ENCODE measurements at regions not wholly inside any gene's neighbourhood (a gene's known extent, or its start where the extent isn't known, plus 50 kb on each side); places are given as distances from the start of the nearest gene placed in this dataset.

DNA sequence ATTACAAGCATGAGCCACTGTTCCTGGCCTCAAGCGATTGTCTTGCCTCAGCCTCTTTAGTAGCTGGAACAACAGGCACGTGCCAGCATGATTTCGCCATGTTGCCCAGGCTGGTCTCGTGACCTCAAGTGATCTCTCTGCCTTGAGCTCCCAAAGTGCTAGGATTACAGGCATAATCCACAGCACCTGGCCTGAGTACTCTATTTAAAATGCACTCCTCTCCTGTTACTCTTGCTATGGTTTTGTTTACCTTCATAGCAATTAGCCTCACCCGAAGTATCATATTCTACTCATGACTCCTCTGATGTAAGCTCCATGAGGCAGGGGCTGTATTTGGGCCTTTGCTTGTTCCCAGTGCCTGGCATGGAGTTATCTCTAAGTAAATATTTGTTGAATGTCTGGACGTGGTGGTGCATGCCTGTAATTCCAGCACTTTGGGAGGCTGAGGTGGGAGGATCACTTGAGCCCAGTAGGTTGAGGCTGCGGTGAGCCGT is 92.5 kb upstream of the SLC34A2 start:
- Histone ChIP-seq H2BK15ac (ENCODE audit: low read depth, poor library complexity, severe bottlenecking) (no peak overlapping the region), H3K79me1 (replicated peaks; ENCODE audit: low read length, poor library complexity, severe bottlenecking) (no peaks in the 10 kb centered on the region), H3K14ac (ENCODE audit: low read length in 2 of 2) (no peak overlapping the region), H3K27me3 (ENCODE audit: control insufficient read depth in 1 of 2, insufficient read depth in 1 of 2, low read length in 2 of 2) (peaks cover 0 to 12% of the 10 kb centered on the region in 2 experiments), H3K18ac (ENCODE audit: low read depth in 1 of 2, low read length in 2 of 2) (no peak overlapping the region), H2BK120ac (ENCODE audit: low read depth, low read length) (no peak overlapping the region), H3K4me2 (ENCODE audit: low read length, poor library complexity, severe bottlenecking) (no peak overlapping the region), H2BK5ac (ENCODE audit: low read depth, low read length, poor library complexity, severe bottlenecking) (no peak overlapping the region), H3K27ac (ENCODE audit: low read length, poor library complexity, severe bottlenecking) (no peak overlapping the region), H2AFZ (ENCODE audit: low read depth, low read length) (no peak overlapping the region), H4K8ac (ENCODE audit: low read length) (no peak overlapping the region), H3K9me3 (ENCODE audit: control insufficient read depth, low read length) (no peaks in the 10 kb centered on the region), H2BK12ac (ENCODE audit: low read length in 2 of 2) (no peak overlapping the region), H2AK5ac (ENCODE audit: low read length, severe bottlenecking) (no peak overlapping the region), H3K9ac (ENCODE audit: low read length) (no peak overlapping the region), H3K4ac (ENCODE audit: low read depth in 1 of 2, low read length in 2 of 2) (no peak overlapping the region), H3K4me1 (ENCODE audit: control insufficient read depth, insufficient read depth, low read depth, low read length) (no peaks in the 10 kb centered on the region), H3K23ac (ENCODE audit: low read length in 2 of 2) (no peak overlapping the region), H3K4me3 (ENCODE audit: insufficient read depth in 1 of 2, low read depth in 1 of 2, low read length in 2 of 2) (no peak overlapping the region), H4K91ac (ENCODE audit: low read length) (no peak overlapping the region), H3K36me3 (ENCODE audit: control insufficient read depth in 1 of 2, insufficient read depth in 2 of 2, low read depth in 1 of 2, low read length in 2 of 2) (no peaks in the 10 kb centered on the region)
- WGBS: 82% methylated on average over 6 of the region's 8 CpGs
- no peak for DNase-seq

DNA sequence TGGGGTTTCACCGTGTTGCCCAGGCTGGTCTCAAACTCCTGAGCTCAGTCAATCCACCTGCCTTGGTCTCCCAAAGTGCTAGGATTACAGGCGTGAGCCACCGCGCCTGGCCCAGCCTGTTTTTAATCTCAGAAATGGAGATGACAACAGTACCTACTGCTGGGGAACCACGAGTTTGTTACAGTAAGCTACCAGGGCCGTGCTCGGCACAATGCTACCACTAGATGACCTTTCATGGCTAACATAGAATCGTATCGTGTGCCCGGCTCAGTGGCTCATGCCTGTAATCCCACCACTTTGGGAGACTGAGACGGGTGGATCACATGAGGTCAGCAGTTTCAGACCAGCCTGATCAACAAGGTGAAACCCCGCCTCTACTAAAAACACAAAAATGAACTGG is 90.8 kb upstream of the SLC34A2 start:
- Histone ChIP-seq H3K27me3 (ENCODE audit: control insufficient read depth in 1 of 2, insufficient read depth in 1 of 2, low read length in 2 of 2) (peaks cover 0 to 12% of the 10 kb centered on the region in 2 experiments), H2BK12ac (ENCODE audit: low read length in 2 of 2) (no peak overlapping the region), H2AK5ac (ENCODE audit: low read length, severe bottlenecking) (no peak overlapping the region), H3K79me1 (replicated peaks; ENCODE audit: low read length, poor library complexity, severe bottlenecking) (no peaks in the 10 kb centered on the region), H3K9me3 (ENCODE audit: control insufficient read depth, low read length) (no peaks in the 10 kb centered on the region), H2AFZ (ENCODE audit: low read depth, low read length) (no peak overlapping the region), H3K14ac (ENCODE audit: low read length in 2 of 2) (no peak overlapping the region), H4K91ac (ENCODE audit: low read length) (no peak overlapping the region), H3K4ac (ENCODE audit: low read depth in 1 of 2, low read length in 2 of 2) (no peak overlapping the region), H3K4me3 (ENCODE audit: insufficient read depth in 1 of 2, low read depth in 1 of 2, low read length in 2 of 2) (no peak overlapping the region), H3K4me2 (ENCODE audit: low read length, poor library complexity, severe bottlenecking) (no peak overlapping the region), H3K4me1 (ENCODE audit: control insufficient read depth, insufficient read depth, low read depth, low read length) (no peaks in the 10 kb centered on the region), H4K8ac (ENCODE audit: low read length) (no peak overlapping the region), H2BK5ac (ENCODE audit: low read depth, low read length, poor library complexity, severe bottlenecking) (no peak overlapping the region), H2BK15ac (ENCODE audit: low read depth, poor library complexity, severe bottlenecking) (no peak overlapping the region), H3K27ac (ENCODE audit: low read length, poor library complexity, severe bottlenecking) (no peak overlapping the region), H3K36me3 (ENCODE audit: control insufficient read depth in 1 of 2, insufficient read depth in 2 of 2, low read depth in 1 of 2, low read length in 2 of 2) (no peaks in the 10 kb centered on the region), H3K18ac (ENCODE audit: low read depth in 1 of 2, low read length in 2 of 2) (no peak overlapping the region), H3K9ac (ENCODE audit: low read length) (no peak overlapping the region), H3K23ac (ENCODE audit: low read length in 2 of 2) (no peak overlapping the region), H2BK120ac (ENCODE audit: low read depth, low read length) (no peak overlapping the region)
- WGBS: 86% methylated on average over 12 of the region's 12 CpGs
- no peak for DNase-seq

DNA sequence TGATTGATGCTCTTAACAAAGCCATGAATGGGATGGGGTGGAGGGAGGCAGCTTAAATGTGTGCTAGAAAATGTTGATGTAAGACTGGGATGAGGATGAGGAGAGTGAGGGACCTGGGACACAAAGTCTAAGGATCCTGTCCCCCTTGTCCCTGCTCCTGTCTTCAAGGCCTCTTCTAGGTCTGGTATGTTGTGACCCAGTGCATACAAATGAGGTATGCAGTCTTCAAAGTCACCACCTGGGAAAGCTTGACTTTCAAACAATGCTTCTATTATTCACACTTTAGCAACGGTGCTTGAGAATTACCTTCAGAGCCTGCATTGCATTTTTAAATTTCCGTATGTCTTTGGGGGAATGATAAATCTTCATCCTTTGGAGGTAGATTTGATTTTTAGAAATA is 88.4 kb upstream of the SLC34A2 start:
- Histone ChIP-seq H3K14ac (ENCODE audit: low read length in 2 of 2) (no peak overlapping the region), H2BK15ac (ENCODE audit: low read depth, poor library complexity, severe bottlenecking) (no peak overlapping the region), H3K23ac (ENCODE audit: low read length in 2 of 2) (no peak overlapping the region), H3K27me3 (ENCODE audit: control insufficient read depth in 1 of 2, insufficient read depth in 1 of 2, low read length in 2 of 2) (peaks cover 0 to 22% of the 10 kb centered on the region in 2 experiments), H3K9me3 (ENCODE audit: control insufficient read depth, low read length) (no peaks in the 10 kb centered on the region), H3K27ac (ENCODE audit: low read length, poor library complexity, severe bottlenecking) (no peak overlapping the region), H2BK5ac (ENCODE audit: low read depth, low read length, poor library complexity, severe bottlenecking) (no peak overlapping the region), H2AFZ (ENCODE audit: low read depth, low read length) (no peak overlapping the region), H3K9ac (ENCODE audit: low read length) (no peak overlapping the region), H3K36me3 (ENCODE audit: control insufficient read depth in 1 of 2, insufficient read depth in 2 of 2, low read depth in 1 of 2, low read length in 2 of 2) (no peaks in the 10 kb centered on the region), H3K4me1 (ENCODE audit: control insufficient read depth, insufficient read depth, low read depth, low read length) (no peaks in the 10 kb centered on the region), H4K8ac (ENCODE audit: low read length) (no peak overlapping the region), H4K91ac (ENCODE audit: low read length) (no peak overlapping the region), H2BK120ac (ENCODE audit: low read depth, low read length) (no peak overlapping the region), H2AK5ac (ENCODE audit: low read length, severe bottlenecking) (no peak overlapping the region), H3K4me2 (ENCODE audit: low read length, poor library complexity, severe bottlenecking) (no peak overlapping the region), H3K18ac (ENCODE audit: low read depth in 1 of 2, low read length in 2 of 2) (no peak overlapping the region), H3K4ac (ENCODE audit: low read depth in 1 of 2, low read length in 2 of 2) (no peak overlapping the region), H2BK12ac (ENCODE audit: low read length in 2 of 2) (no peak overlapping the region), H3K4me3 (ENCODE audit: insufficient read depth in 1 of 2, low read depth in 1 of 2, low read length in 2 of 2) (no peak overlapping the region), H3K79me1 (replicated peaks; ENCODE audit: low read length, poor library complexity, severe bottlenecking) (no peaks in the 10 kb centered on the region)
- WGBS: 72% methylated on average over 2 of the region's 2 CpGs
- no peak for DNase-seq

DNA sequence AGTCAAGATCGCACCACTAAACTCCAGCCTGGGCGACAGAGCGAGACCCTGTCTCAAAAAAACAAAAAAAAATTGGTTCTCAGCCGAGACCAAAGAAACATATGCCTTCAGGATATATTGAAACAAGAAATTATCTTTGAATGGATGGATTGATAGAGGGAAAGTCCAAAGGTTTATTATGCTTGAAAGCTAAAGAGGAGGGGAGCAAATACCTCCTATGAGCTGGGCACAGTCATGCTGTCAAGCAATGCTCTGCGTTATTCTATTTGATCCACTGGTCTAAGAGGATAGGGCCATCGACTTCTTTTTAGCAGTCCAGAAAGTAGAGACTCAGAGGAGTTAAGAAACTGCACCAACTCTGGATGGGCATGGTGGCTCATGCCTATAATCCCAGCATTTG is 85.9 kb upstream of the SLC34A2 start:
- no peak overlapping the region for H2BK12ac ChIP-seq (ENCODE audit: low read length in 2 of 2)
- no peak overlapping the region for H3K4ac ChIP-seq (ENCODE audit: low read depth in 1 of 2, low read length in 2 of 2)
- no peak overlapping the region for H4K8ac ChIP-seq (ENCODE audit: low read length)
- no peaks in the 10 kb centered on the region for H3K9me3 ChIP-seq (ENCODE audit: control insufficient read depth, low read length)
- no peak overlapping the region for H3K23ac ChIP-seq (ENCODE audit: low read length in 2 of 2)
- no peak overlapping the region for H3K4me3 ChIP-seq (ENCODE audit: insufficient read depth in 1 of 2, low read depth in 1 of 2, low read length in 2 of 2)
- H3K18ac ChIP-seq (ENCODE audit: low read depth in 1 of 2, low read length in 2 of 2): no peak overlapping the region
- H2AK5ac ChIP-seq (ENCODE audit: low read length, severe bottlenecking): no peak overlapping the region
- no peaks in the 10 kb centered on the region for H3K4me1 ChIP-seq (ENCODE audit: control insufficient read depth, insufficient read depth, low read depth, low read length)
- no peak overlapping the region for H2BK120ac ChIP-seq (ENCODE audit: low read depth, low read length)
- H2AFZ ChIP-seq (ENCODE audit: low read depth, low read length): no peak overlapping the region
- no peak overlapping the region for H3K27ac ChIP-seq (ENCODE audit: low read length, poor library complexity, severe bottlenecking)
- H3K79me1 ChIP-seq (replicated peaks; ENCODE audit: low read length, poor library complexity, severe bottlenecking): no peaks in the 10 kb centered on the region
- H2BK5ac ChIP-seq (ENCODE audit: low read depth, low read length, poor library complexity, severe bottlenecking): no peak overlapping the region
- no peak overlapping the region for H4K91ac ChIP-seq (ENCODE audit: low read length)
- no peak for DNase-seq
- no peaks in the 10 kb centered on the region for H3K36me3 ChIP-seq (ENCODE audit: control insufficient read depth in 1 of 2, insufficient read depth in 2 of 2, low read depth in 1 of 2, low read length in 2 of 2)
- H3K27me3 ChIP-seq (ENCODE audit: control insufficient read depth in 1 of 2, insufficient read depth in 1 of 2, low read length in 2 of 2): peaks cover 0 to 28% of the 10 kb centered on the region in 2 experiments
- no peak overlapping the region for H3K14ac ChIP-seq (ENCODE audit: low read length in 2 of 2)
- 92% methylated on average over 4 of the region's 6 CpGs for WGBS
- no peak overlapping the region for H3K9ac ChIP-seq (ENCODE audit: low read length)
- no peak overlapping the region for H3K4me2 ChIP-seq (ENCODE audit: low read length, poor library complexity, severe bottlenecking)
- no peak overlapping the region for H2BK15ac ChIP-seq (ENCODE audit: low read depth, poor library complexity, severe bottlenecking)

Data from mesenchymal stem cell (in vitro differentiated cells and primary cell).